NCI-H524 (cell line): ENCODE measurements at regions not wholly inside any gene's neighbourhood (a gene's known extent, or its start where the extent isn't known, plus 50 kb on each side); places are given as distances from the start of the nearest gene placed in this dataset.

Experiments
- DNase-seq, 2 experiments: peaks; one replicate each; lab custom pipeline; 2025; lab: John Stamatoyannopoulos, UW

DNA sequence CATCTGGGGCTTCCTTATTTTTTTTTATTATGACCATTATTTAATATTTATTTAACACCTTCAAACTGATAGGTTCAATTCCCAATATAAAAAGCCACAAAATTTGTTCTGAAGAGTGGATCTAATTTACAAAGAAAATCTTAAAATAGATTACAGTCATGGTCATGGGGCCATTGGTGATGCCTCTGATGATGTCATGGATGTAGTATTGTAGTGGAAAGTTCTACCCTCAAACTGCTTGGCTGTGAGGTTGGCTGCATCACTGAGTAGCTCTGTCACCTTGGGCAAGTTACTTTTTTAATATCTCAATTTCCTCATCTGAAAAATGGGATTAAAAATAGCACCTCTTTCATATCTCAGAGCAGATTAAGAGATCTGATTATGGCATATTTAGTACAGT lies 128.5 kb downstream of the DKK1 start:
- DNase-seq: no peak

DNA sequence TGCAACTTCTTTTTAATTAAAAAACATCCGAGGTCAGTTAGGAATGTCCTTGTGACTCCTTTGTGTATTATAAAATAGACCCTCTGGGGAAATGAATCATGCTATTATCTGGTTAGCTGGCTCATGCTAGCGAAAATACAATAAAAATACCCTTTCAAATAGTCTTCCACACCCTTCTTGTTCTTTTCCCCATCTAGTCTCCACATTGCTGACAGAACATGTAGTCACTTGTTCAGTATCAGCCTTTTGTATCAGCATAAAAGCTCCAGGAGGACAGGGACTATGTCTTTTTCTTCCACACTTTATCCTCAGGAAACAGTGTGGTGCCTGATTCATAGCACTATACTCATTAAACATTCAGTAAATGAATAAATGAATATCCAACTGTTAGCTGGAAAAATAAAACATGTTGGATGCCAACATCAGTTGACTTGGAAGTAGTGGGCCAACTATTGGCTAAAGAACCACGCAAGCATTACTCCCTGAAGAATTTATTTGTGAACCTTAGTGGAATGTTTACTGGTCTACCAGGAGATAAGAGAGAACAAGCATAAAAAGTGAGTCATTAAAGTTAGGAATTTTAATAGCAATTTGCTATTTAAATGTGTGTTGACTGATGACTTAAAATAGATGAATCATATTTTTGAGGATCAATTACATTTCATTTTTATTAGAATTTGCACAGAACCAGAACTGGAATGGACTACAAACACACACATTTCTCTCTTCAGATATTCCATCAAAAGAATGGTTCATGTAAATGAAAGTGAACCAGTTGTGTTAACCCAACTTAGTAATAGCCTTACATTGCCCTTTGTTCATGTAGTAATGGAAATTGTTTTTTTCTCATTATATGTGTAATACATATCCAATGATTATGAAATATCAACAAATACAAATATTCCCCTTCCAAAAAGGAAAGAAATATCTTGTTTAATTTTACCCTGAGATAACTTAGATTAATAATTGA lies 129.6 kb downstream of the DKK1 start:
- DNase-seq: no peak

DNA sequence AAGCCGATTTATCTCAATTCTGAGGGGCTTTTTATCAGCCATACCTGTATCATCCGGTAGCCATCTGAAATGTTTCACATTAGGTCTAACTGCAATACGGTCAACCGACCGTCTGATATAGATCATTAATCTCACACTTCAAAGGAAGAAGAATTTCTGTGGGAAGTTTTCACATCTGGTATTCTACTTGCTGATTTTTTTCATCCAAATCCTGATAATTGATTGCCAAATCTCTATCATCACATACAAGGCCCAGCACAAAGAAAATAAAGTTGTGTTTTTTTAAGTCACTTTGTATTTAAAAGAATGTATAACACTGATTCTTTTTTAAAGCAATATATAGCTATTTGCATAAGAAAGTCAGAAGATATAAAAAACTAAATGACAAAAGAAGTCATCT lies 132.3 kb downstream of the DKK1 start:
- DNase-seq: no peak

DNA sequence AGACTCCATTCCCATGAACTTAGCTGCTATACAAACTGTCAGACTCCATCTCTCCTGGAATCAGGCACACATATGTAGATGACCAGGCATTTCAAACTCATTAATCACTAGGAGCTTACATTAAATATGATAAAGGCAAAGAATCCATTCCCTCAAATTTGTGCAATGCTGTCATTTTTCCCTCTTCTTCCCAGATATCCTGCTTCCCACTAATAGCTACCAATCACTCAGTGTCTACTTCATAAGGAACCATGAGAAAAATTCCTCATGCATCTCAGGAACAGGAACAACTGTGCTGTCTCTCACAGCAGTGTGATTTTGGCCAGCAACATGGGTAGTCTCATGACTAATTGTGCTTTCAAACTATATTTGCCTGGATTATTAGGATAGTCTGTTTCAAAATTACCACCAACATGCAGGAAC lies 133.9 kb downstream of the DKK1 start:
- no peak for DNase-seq

DNA sequence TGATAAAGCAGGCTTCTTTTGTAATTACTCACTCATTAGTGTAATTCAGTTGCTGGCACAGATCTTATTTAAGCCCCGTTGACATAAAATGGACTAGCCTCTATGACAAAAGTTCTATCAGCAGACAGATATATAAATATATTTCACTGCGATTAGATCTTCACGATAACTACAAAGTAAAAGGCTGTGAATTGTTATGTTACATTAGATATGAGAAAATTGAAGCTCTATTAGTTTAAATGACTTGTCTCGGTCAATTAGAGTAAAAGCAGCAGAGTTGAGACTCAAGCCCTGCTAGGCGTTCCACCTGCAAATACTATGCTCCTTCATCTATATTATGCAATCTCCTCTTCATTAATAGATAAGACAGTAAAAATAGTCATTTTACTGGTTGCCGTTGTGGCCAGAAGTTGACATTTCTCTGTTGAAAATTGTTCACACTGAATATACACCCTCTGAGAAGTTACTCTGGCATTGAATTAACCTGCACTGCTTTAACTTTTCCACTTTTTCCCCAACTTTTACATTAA lies 136.7 kb downstream of the DKK1 start:
- DNase-seq: no peak

DNA sequence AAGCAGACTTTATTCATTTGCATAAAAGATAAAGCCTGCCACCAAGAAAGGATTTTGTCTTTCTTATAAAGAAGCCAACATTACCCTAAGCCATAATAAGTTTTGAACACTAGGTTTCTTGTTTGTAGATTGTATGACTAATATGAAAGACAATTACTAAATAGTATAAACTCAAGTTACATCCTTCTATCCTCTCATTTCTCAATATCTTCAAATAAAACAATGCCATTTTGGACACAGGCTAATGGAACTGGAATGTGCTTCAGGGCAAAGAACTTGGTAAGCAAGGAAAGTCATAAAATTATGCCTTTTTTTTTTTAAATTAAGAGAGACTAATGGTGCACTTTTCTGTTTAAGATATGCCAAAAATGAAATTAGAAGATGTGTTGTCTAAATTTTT lies 137.7 kb downstream of the DKK1 start:
- DNase-seq: no peak

DNA sequence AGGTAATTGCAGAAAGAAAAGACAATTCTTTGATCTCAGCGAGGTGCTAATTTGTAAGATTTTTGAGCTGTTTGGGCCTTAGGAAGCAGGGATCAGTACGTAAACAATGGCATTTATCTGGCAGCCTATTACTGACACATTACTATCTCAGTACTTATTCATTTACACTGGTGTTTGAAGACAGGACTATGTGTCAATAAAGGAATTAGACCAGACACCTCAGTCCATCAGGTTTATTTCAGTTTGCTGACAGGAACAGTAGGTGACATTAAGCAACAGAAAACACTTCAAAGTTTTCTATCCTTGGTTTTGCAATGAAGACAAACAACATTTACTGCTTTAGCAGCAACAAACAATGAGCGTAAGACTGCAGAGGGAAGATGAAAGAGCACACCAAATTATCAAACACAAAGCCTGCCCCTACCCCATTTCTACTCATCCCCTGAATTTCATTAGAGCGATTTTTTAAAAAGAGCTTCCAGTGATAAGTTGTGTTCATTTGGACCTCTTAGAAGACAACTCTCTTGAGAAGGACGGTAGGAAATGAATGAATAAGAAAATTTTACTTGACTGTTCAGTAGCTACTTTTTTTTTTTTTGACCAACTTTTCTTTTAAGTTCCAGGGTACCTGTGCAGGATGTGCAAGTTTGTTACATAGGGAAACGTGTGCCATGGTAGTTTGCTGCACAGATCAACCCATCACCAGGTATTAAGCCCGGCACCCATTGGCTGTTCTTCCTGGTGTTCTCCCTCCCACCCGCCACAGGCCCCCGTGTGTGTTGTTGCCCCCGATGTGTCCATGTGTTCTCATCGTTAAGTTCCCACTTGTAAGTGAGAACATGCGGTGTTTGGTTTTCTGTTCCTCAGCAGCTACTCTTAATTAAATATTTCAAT lies 138.8 kb downstream of the DKK1 start:
- no peak for DNase-seq

DNA sequence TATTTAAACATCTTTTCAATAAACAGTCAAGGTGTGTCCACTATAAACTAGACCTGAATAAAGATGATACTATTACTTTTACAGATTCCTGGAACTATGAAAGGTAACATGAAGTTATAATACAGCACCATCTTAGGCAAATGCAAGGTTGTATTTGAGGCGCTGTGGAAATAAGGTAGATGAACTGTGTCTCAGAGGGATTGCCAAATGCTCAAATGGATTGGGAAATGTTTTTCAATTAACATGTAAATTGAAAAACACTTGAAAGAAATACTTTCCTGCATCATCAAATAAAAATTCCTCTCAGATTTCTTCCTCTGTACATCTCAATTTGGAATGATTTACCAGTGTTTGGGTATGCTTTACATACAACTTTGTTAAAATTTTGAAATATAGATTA lies 139.4 kb downstream of the DKK1 start:
- DNase-seq: no peak

DNA sequence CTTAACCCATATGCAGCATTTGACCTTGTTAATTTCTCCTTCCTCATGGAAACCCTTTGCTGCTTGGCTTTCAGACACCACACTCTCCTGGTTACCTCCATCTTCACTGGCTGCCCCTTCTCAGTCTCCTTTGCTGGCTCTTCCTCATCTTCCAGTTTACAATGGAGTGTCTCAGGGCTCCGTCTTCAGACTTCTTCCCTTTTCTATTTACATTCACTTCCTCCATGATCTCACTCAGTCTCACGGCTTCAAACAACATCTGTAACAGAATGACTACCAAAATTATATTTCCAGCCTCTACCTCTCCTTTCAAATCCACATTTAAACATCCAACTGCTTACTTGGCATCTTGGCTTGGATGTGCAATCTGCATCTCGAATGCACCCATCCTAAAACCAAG lies 140.4 kb downstream of the DKK1 start:
- DNase-seq: no peak

DNA sequence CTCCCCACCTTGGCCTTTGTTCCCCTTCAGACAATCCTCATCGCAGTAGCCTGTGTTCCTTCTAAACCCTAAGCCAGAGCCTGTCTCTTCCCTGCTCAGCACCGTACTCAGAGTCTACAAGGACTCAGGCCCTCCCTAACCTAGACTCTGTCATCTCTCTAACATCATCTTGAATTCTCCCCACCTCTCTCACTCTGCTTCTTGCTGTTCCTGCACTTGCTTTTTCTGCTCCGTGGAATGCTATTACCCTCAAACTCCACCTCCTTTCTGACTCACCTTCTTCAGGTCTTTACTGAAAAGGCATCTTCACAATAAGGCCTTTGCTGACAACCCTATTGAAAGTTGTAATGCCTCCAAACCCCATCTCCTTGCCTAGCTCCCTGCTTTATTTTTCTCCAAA lies 141.0 kb downstream of the DKK1 start:
- DNase-seq: no peak

DNA sequence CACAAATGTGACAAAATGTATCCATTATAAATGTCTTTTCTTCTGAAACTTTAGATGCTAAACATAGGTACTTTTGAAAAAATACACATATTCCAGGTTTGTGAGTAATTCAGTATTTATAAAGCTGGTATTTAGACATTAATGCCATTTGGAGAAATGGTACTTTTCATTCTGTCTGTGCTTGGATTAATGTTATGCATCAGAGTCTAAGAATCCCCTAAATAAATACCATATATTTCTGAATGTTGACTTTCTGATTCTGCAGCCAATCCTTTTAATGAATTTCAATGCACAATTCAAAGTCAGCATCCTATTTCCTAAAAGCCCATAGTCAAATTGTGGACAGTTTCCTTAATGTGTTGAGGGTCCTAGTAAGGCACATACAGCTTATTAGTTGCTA lies 145.0 kb downstream of the DKK1 start:
- DNase-seq: no peak

DNA sequence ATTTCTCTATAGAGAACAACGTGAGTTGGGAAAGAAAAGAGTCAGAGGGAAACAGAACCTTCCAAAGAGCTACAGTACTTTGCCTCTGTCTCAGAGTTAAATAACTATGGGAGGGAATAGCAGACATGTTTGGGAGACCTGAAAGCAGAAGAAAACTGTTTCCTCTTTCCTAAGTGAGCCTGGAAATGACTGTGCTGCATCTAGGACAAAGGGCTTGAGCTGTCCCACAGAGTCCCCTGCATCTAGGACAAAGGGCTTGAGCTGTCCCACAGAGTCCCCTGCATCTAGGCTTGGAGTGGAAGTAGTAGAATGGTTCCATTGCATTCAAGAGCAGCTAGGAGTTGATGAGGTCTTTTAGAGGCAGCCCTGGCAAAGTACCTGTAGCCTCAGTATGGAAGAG lies 149.7 kb downstream of the DKK1 start:
- no peak for DNase-seq

DNA sequence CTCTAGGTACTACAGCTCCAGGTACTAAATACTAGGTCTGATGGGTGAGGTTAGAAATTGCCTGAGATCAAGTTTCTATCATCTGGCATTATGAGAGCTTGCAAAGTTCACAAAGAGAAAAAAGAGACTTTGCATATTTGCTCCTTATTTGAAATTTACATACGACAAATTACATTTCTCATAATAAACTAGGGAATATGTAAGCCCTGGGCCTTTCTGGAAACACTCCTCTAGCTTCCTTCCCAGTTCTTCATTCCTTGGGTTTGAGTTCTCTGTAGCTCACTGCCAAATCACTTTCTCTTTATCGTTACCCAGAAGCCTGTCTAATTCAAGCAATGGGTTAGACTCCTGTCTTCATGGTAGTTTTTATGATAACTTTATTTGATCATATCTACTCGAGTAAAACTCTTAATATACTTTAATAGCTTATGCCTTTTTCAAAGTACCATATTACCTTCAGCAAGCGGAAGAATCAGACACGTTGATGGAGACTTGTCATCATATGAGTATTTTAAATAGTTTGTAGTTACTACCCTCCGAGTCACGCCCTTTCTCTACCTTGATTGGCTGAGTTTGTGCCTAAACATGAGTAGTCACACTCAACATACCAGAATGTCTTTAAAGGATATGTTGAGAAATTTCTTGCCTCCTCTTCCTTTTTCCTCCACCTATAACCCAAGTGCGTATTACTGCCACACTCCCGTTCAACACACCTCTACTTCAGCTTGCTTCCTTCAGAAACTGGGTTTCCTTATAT lies 150.5 kb downstream of the DKK1 start:
- no peak for DNase-seq

DNA sequence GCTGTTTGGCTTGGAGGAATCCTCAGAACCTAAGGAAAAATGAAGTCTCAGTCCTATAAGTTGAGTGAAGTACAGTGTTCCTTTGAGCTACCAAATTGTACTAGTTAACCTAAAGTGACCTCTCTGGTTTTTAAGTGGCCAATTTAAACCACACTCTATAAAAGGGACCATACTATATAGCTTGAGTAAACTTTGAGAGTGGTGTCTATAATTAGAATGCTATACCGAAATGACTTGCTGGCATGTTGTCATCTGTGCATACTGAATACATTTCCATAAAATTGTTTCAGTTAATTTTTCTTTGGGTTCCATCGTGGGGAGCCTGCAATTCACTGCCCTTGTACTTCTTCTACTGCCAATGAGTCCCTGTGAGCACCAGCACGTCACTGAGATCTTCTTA lies 151.1 kb downstream of the DKK1 start:
- no peak for DNase-seq

DNA sequence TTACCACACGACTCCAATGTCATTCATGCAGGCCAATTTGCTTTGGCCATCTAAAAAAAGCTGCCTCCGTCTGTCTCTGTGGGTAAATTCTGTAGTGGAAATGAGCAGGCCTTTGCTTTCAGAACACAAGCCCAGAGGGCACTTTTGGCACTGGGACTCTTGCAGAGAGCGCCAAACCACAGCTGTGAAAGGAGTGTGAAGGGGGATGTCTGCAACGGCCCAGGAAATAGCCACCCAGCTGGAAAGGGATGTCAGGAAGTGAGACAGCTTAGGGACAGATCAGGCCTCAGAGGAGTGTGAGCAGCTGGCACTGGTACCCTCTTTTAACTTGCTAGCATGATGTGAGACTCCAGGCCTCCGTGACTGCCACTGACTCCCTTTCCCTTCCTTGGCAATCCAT lies 152.4 kb downstream of the DKK1 start:
- DNase-seq: no peak

DNA sequence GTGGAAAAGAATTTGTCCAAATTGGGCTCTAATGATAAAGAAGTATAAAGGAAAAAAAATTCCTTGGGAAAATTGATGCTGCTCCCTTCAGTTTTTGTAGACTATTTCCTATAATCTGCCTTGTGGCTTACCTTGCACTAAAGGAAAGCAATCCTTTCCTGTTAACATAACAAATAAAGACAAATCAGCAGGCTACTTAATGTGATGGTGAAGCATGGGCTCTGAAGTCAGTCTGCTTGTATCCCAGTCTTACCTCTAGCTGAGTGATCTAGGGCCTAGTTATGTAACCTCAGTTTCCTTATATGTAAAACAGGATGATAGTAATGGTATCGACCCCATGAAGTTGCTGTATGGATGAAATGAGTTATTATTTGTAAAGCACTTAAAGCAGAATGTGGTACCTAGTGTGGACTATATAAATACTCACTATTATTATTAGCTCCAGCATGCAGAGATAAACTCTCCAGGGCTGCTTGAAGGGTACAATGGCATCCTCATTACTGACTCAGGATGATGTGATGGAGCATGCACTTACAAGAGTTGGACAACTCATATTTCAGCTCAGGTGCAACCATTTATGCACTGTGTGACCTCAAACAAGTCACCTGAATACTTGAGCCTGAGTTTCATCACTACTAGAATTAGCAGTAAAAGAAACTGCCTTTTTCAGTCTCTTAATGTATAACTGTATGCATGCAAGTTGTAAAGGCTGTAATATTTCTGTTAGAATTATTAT lies 156.1 kb downstream of the DKK1 start:
- no peak for DNase-seq

DNA sequence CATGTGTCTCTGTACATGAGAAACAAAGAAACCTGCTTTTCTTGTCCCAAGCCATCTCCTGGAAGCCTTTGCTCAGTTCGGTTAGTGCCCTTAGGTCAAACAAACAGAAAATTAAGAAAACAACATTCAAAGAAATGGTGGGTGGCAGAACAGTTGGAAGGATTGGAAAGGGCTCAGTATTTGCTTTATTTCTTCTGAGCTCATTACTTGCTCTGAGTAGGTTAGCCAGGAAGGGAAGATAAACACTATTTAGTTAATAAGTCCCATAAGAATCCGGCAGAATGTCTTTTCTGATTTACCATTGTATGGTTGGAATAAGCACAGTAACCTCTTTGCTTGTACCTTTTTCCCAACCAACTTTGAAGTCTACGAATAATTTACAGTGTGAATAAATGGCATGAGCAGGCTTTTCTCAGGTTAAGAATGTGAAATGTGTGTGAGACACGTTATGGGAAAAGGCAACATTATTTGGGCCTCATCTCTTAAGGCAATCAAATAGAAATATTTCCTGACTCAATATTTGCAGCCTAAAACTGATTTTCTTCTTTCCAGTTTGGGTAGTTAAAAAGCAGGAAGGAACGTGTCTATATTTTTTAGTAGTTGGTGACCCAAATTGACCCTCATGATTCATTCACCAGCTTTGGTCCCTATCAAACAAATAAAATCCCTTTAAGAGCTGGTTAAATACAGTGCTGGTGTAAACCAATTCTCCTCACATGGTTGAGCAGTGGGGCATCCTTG lies 158.5 kb downstream of the DKK1 start:
- no peak for DNase-seq

DNA sequence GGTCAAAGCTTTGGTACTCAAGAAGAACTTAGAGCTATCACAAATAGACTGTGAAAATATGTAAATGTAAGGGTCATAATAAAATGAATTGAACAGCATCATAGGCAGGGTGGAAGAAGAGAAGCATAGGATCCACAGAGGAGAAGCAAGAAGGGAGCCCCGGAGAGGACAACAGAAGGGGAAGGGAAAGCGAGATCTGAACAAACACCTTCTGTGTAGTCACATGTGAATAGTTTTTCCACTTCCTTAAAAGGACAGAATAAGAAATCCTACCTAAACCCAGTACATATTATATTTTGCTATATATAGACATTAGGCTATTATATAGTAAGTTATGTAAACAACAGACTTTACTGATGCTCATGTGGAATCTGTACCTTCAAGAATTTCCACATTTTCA lies 160.2 kb downstream of the DKK1 start:
- DNase-seq: no peak

DNA sequence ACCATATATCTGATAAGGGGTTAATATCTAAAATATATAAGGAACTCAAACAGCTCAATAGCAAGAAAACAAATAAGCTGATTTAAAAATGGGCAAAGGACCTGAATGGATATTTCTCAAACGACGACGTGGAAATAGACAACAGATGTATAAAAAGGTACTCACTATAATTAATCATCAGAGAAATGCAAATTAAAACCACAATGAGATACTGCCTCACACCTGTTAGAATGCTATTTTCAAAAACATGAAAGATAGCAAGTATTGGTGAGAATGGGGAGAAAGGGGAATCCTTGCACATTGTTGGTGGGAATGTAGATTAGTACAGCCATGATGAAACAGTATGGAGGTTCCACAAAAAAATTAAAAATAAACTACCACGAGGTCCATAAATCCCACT lies 163.2 kb downstream of the DKK1 start:
- DNase-seq: no peak

DNA sequence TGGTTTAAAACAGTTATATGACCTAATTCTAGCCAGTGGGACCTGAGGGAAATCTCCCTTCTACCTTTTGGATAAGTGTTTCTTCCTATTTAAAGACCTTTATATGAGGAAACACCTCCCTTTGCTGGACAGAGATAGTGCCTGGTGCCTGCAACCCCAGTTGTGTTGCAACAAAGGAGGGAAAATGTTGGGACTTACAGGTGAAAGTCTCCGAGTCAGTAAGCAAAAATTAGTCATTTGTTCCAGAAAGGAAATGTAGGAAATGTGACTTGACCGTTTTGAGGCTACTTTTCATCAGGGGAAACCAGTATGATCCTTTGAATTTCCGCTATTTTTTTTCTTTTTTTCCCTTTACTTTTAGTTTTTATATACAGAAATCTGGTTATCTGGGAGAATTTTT lies 165.5 kb downstream of the DKK1 start:
- no peak for DNase-seq
